Ovary (tissue), 3 donors: ENCODE measurements at regions not wholly inside any gene's neighbourhood (a gene's known extent, or its start where the extent isn't known, plus 50 kb on each side); places are given as distances from the start of the nearest gene placed in this dataset.

Experiments used
- CTCF ChIP-seq, 3 donors: fragments of 450-650 bp in 2 of 3; fragments of 200-600 bp in 1 of 3; IDR thresholded peaks; one replicate each; pipeline versions ENCODE4 v1.5.1 to v1.8.0; 2016 to 2022; ENCODE audit warnings: antibody characterized with exemption in 3 of 3, mild to moderate bottlenecking in 1 of 3
- EP300 ChIP-seq: sonication (generic); formaldehyde crosslinking; IDR thresholded peaks from one replicate; pipeline ENCODE4 v1.6.1; 2017; ENCODE audit warnings: antibody characterized with exemption
- donor health status: DM: no; HTN: no; CAD: no.

GRCh38 chr5:61253547-61253946, 78.5 kb upstream of the ZSWIM6 start:
- TF ChIP-seq CTCF (IDR thresholded peaks at IDR 0.05) (no peak), EP300 (no peak)
